HFFc6 (cell line): ENCODE measurements at regions not wholly inside any gene's neighbourhood (a gene's known extent, or its start where the extent isn't known, plus 50 kb on each side); places are given as distances from the start of the nearest gene placed in this dataset.
"Not testable (repeated sequence)": the region's sequence is repeated elsewhere in the genome, so short reads cannot be mapped to it uniquely, and the experiment has no call there.

Source experiments
- DNase-seq: peaks from one replicate; pipeline ENCODE4 v3.0.0-alpha.2; 2018
- H3K27ac Mint-ChIP-seq: 2 replicates; pipeline ENCODE4 v1.8.0; 2020; ENCODE audit warnings: mild to moderate bottlenecking, mixed read lengths
- H3K27me3 Mint-ChIP-seq: 2 replicates; pipeline ENCODE4 v1.8.0; 2021; ENCODE audit warnings: mild to moderate bottlenecking, moderate library complexity, mixed read lengths; ENCODE audit not compliant: insufficient read depth
- H3K36me3 Mint-ChIP-seq: 2 replicates; pipeline ENCODE4 v1.8.0; 2021; ENCODE audit warnings: low read depth, mixed read lengths
- H3K4me1 Mint-ChIP-seq: 2 replicates; pipeline ENCODE4 v1.8.0; 2020; ENCODE audit warnings: low read depth, mixed read lengths
- H3K4me3 Mint-ChIP-seq: 2 replicates; pipeline ENCODE4 v1.8.0; 2020; ENCODE audit warnings: mild to moderate bottlenecking, moderate library complexity, mixed read lengths
- H3K9me3 Mint-ChIP-seq: 2 replicates; pipeline ENCODE4 v1.8.0; 2020; ENCODE audit warnings: mild to moderate bottlenecking, mixed read lengths
- CTCF ChIP-seq: fragments of 200-600 bp; sonication (generic); IDR thresholded peaks from 2 replicates; pipeline ENCODE4 v1.5.0; 2021; ENCODE audit warnings: antibody characterized with exemption, mild to moderate bottlenecking

GRCh38 chr15:62648954-62649353 lies 393.6 kb upstream of the TPM1 start:
- no peak overlapping the region for H3K27ac Mint-ChIP-seq
- no peak for DNase-seq
- peaks cover 28% of the 10 kb centered on the region for H3K36me3 Mint-ChIP-seq
- H3K9me3 Mint-ChIP-seq = peaks cover 1% of the 10 kb centered on the region; the same call in 1 of the 2 replicates
- peaks cover 3% of the 10 kb centered on the region; the same call in 1 of the 2 replicates for H3K27me3 Mint-ChIP-seq
- H3K4me1 Mint-ChIP-seq = peaks cover 28% of the 10 kb centered on the region
- TF ChIP-seq CTCF = peak; percentile 70
- no peak overlapping the region for H3K4me3 Mint-ChIP-seq

DNA sequence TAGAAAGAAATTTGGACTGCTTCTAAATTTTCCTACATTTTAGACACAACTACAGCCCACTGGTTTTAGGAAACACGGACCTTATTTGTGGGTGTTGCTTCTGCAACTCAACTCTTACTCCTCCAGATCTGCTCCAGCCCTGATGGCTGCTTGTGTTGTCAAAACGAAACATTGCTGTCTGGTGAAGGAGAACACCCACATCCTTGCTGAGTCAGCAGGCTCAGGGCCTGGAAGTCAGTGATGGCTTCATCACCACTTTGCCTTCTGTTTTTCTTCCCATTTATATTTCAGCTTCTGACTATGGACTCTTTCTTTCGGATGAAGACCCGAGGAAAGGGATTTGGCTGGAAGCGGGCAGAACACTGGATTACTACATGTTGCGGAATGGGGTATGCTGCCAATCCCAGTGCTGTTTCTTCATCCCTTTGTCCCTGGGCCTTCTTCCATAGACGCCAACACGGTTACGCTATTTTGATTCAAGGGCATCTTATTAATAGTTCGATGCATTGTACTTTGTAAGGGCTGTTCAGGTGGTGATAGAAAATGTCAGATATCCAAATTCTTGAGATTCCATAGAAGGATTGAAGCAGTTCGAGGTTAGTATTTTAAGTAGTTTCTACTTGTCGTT lies 392.6 kb upstream of the TPM1 start:
- no peak for TF ChIP-seq CTCF
- Mint-ChIP-seq H3K4me3 (no peak overlapping the region), H3K27ac (no peak overlapping the region), H3K9me3 (peaks cover 8% of the 10 kb centered on the region; the same call in 1 of the 2 replicates), H3K36me3 (peaks cover 37% of the 10 kb centered on the region), H3K27me3 (peaks cover 2% of the 10 kb centered on the region; the same call in 1 of the 2 replicates), H3K4me1 (peaks cover 28% of the 10 kb centered on the region)
- DNase-seq = no peak

DNA sequence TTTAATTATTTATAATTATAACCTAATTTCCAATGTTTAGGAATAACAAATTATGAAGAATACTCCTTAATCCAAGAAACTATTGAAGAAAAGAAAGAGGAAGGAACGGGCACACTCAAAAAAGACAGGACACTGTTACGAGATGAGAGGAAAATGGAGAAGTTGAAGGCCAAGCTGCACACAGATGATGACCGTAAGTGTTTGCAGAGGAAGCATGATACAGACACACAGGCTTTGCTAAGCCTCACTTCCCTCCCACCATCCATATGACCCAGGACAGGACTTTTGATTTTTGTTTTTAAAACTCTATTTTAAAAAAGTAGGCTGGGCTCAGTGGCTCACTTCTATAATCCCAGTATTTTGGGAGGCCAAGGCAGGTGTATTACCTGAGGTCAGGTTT lies 389.4 kb upstream of the TPM1 start:
- peaks cover 52% of the 10 kb centered on the region for H3K36me3 Mint-ChIP-seq
- DNase-seq = no peak
- H3K27ac Mint-ChIP-seq = no peak overlapping the region
- peaks cover 10% of the 10 kb centered on the region; the same call in 1 of the 2 replicates for H3K9me3 Mint-ChIP-seq
- no peak for TF ChIP-seq CTCF
- H3K4me3 Mint-ChIP-seq = no peak overlapping the region
- peaks cover 2% of the 10 kb centered on the region; the same call in 1 of the 2 replicates for H3K27me3 Mint-ChIP-seq
- peaks cover 17% of the 10 kb centered on the region for H3K4me1 Mint-ChIP-seq

DNA sequence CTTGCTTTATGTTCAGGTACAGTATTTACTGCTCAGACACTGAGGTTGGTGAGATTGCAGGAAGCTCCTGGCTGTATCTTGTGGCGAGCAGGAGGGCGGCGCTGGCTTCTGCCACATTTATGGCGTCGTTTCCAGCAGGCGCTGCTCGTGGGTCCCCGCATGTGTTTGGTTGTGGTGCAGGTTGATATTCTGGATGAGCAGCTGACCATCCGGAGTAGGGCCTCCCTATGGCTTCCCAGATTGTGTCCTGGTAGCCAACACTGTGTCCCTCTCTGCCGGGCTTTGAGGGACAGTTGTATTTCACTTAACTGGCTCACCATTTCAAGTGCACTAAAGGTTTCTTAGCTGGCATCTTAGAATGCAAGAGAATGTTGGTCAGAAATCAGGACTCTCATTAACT lies 386.5 kb upstream of the TPM1 start:
- no peak overlapping the region for H3K27ac Mint-ChIP-seq
- H3K4me1 Mint-ChIP-seq = peaks cover 8% of the 10 kb centered on the region
- DNase-seq = no peak
- H3K27me3 Mint-ChIP-seq = peaks cover 2% of the 10 kb centered on the region; the same call in 1 of the 2 replicates
- peaks cover 10% of the 10 kb centered on the region; the same call in 1 of the 2 replicates for H3K9me3 Mint-ChIP-seq
- TF ChIP-seq CTCF = no peak
- no peak overlapping the region for H3K4me3 Mint-ChIP-seq
- peaks cover 46% of the 10 kb centered on the region for H3K36me3 Mint-ChIP-seq

DNA sequence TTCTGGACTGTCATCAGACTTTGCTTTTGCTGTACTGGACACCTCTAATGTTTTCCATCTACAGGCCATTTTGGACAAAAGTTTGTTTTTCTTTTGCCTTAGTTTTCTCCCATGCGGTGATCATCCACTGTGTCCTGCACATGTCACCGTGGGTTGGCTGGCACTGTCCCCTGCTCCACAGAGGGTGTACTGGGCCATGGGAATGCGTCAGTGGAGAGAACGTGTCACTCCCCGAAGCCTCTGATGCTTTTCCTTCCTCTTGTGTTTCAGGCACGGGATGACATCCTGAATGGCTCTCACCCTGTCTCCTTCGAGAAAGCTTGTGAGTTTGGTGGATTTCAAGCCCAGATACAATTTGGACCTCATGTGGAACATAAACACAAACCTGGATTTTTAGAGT lies 385.0 kb upstream of the TPM1 start:
- DNase-seq, H3K4me1 Mint-ChIP-seq, H3K9me3 Mint-ChIP-seq, H3K27ac Mint-ChIP-seq, H3K27me3 Mint-ChIP-seq, H3K4me3 Mint-ChIP-seq: not testable (repeated sequence)
- H3K36me3 Mint-ChIP-seq = peaks cover 40% of the 10 kb centered on the region

GRCh38 chr15:62658498-62658897 lies 384.0 kb upstream of the TPM1 start:
- no peaks in the 10 kb centered on the region for H3K27me3 Mint-ChIP-seq
- no peak overlapping the region for H3K4me3 Mint-ChIP-seq
- H3K4me1 Mint-ChIP-seq = peaks cover 8% of the 10 kb centered on the region
- no peak for DNase-seq
- TF ChIP-seq CTCF = no peak
- H3K36me3 Mint-ChIP-seq = peaks cover 31% of the 10 kb centered on the region
- H3K9me3 Mint-ChIP-seq = peaks cover 10% of the 10 kb centered on the region; the same call in 1 of the 2 replicates
- no peak overlapping the region for H3K27ac Mint-ChIP-seq
